ENCODE measurements at regions not wholly inside any gene's neighbourhood (a gene's known extent, or its start where the extent isn't known, plus 50 kb on each side); places are given as distances from the start of the nearest gene placed in this dataset.

- H3K27me3 Mint-ChIP-seq (ENCODE audit: low read depth): no peaks in the 10 kb centered on the region; the same call in 1 of the 2 replicates
Observed at GRCh38 chr5:36519881-36520280, 86.5 kb upstream of the SLC1A3 start.

More at GRCh38 chr5:36519881-36520280, 86.5 kb upstream of the SLC1A3 start:
- peaks cover 8% of the 10 kb centered on the region for H3K4me1 Mint-ChIP-seq
- ATAC-seq: no peak
- no peak for TF ChIP-seq ELF4 (CRISPR knock-in tag; IDR thresholded peaks at IDR 0.05; ENCODE audit: low read depth)
- no peak for TF ChIP-seq ZNF219 (CRISPR knock-in tag; IDR thresholded peaks at IDR 0.05; ENCODE audit: borderline replicate concordance)
- TF ChIP-seq ZNF396 (CRISPR knock-in tag; IDR thresholded peaks at IDR 0.05; ENCODE audit: borderline replicate concordance): no peak
- TF ChIP-seq CBFB (CRISPR knock-in tag; IDR thresholded peaks at IDR 0.05; ENCODE audit: low read depth): no peak
- TF ChIP-seq ZNF121 (CRISPR knock-in tag; IDR thresholded peaks at IDR 0.05): no peak
- TF ChIP-seq E2F1 (CRISPR knock-in tag; IDR thresholded peaks at IDR 0.05): no peak
- TF ChIP-seq ZNF138 (CRISPR knock-in tag; conservative IDR thresholded peaks at IDR 0.05): no peak
- TF ChIP-seq FOXP4 (CRISPR knock-in tag; IDR thresholded peaks at IDR 0.05): no peak
- TF ChIP-seq PREB (CRISPR knock-in tag; IDR thresholded peaks at IDR 0.05; ENCODE audit: borderline replicate concordance): no peak
- no peak for TF ChIP-seq PRDM15 (CRISPR knock-in tag; IDR thresholded peaks at IDR 0.05)
- no peak for TF ChIP-seq ZNF232 (CRISPR knock-in tag; IDR thresholded peaks at IDR 0.05)
- TF ChIP-seq ZMAT4 (CRISPR knock-in tag; IDR thresholded peaks at IDR 0.05): no peak
- no peak for TF ChIP-seq IRF2 (CRISPR knock-in tag; IDR thresholded peaks at IDR 0.05; ENCODE audit: borderline replicate concordance, low read depth)
- no peak for TF ChIP-seq SP1 (CRISPR knock-in tag; conservative IDR thresholded peaks at IDR 0.05)
- no peak for TF ChIP-seq PRRX2 (CRISPR knock-in tag; IDR thresholded peaks at IDR 0.05)
- TF ChIP-seq CREM (CRISPR knock-in tag; IDR thresholded peaks at IDR 0.05): no peak
- no peak for TF ChIP-seq ATF1 (CRISPR knock-in tag; IDR thresholded peaks at IDR 0.05)
- no peak for TF ChIP-seq NFATC4 (CRISPR knock-in tag; IDR thresholded peaks at IDR 0.05)
- H3K9me3 Mint-ChIP-seq: peaks cover 13% of the 10 kb centered on the region
- no peak for DNase-seq (ENCODE audit: low spot score)
- ChIA-PET CTCF (no interaction called here), POLR2A (no interaction called here)
- no peaks in the 10 kb centered on the region for H3K36me3 Mint-ChIP-seq
- no peak overlapping the region for H3K27ac Mint-ChIP-seq
- no peak overlapping the region for H3K4me3 Mint-ChIP-seq
